Stimulated activated CD4-positive, alpha-beta T cell treated with anti-CD3 and anti-CD28 coated beads, TNF-alpha, amount 100 ng/mL, for 24 hours (primary cell): ENCODE measurements at regions not wholly inside any gene's neighbourhood (a gene's known extent, or its start where the extent isn't known, plus 50 kb on each side); places are given as distances from the start of the nearest gene placed in this dataset.
"Not testable (repeated sequence)": the region's sequence is repeated elsewhere in the genome, so short reads cannot be mapped to it uniquely, and the experiment has no call there.

Experiments used
- DNase-seq, 3 experiments: peaks; one replicate each; pipeline ENCODE4 v3.0.0-alpha.2; 2020; ENCODE audit warnings: low read depth in 3 of 3

DNA sequence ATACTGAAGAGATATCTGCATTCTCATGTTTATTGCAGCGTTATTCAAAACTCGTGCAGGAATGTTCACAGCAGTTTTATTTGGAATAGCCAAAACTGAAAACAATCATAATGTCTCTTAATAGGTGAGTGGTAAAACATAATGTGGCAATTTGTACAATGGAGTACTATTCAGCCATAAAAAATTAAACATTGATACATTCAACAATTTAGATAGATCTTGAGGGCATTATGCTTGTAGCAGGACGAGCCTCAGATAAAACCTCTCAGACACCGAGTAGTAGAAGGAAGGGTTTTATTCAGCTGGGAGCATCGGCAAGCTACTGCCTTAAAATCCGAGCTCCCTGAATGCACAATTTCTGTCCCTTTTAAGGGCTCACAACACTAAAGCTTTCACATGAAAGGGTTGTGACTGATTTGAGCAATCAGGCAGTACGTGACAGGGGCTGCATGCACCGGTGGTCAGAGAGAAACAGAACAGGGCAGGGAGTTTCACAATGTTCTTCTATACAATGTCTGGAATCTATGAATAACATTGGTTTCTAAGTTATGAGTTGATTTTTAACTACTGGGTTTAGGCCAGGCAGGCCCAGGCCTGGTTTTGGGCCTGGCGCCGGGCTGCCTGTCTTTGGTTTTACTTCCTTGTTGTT is 195.3 kb upstream of the PRSS16 start:
- not testable (repeated sequence) for DNase-seq

GRCh38 chr6:27052731-27053082 is 194.8 kb upstream of the PRSS16 start:
- no peak for DNase-seq

GRCh38 chr6:27053738-27054137 is 193.8 kb upstream of the PRSS16 start:
- no peak for DNase-seq

- no peak for DNase-seq
These were observed 190.9 kb upstream of the PRSS16 start for GRCh38 chr6:27056615-27057014.

DNA sequence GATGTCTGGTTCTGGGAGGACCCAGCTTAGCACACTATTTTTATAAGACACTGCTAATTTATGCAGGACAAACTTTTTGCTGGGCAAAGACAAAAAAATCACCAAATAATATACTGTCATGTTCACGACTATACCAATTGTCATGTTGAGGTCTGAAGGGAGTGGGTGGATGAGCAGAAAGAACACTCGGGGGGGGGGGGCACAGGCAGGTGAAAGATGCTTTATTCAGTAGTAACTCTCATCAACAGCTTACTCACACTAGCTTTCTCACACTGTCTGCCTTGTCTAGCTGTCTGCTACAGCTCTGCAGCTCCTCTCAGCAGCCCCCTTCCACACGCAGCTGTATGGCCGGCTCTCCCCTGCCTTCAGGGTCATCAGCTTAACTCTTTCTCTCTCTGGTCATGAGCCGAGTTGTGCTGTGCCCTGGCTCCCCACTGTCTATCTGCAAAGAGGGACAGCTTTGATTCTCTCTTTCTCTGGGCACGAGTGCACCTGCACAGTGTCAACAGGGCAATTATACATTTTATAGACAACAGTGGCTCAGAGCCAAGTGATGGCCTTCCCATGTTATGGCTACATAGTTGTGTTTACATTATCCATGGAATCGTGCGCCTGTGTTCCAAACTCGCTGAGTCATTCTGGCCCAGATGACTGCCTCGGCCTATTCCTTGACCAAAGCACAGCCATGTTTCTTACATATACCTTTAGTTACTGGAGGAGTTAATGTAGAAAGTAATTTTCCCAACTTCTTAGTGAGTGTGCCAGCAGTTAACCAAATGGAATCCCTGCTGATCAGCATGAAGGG is 187.7 kb upstream of the PRSS16 start:
- DNase-seq, result no peak

- no peak for DNase-seq
These were observed 186.1 kb upstream of the PRSS16 start for GRCh38 chr6:27061235-27061993.

- DNase-seq, result no peak
These were observed 184.7 kb upstream of the PRSS16 start for GRCh38 chr6:27062755-27063154.

DNA sequence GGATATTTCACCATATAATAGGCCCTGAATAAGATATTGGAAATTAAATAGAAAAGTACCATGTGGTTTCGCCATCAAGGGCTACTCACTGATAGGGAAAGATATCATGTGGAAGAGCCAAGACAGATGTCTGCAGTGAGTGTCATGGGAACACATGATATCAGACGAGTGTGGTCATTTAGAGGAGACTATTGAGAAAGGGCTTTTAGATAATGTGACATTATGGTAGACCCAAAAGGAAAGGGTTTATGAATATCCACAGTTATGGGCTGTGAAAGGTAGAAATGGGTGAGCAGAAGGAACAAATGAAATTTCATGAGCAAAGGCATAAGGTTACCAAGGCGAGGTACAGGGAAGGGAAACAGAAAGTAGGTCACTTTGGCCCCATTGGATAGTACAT is 182.3 kb upstream of the PRSS16 start:
- no peak for DNase-seq

- DNase-seq, result no peak
These were observed 181.1 kb upstream of the PRSS16 start for GRCh38 chr6:27066381-27066780.

DNA sequence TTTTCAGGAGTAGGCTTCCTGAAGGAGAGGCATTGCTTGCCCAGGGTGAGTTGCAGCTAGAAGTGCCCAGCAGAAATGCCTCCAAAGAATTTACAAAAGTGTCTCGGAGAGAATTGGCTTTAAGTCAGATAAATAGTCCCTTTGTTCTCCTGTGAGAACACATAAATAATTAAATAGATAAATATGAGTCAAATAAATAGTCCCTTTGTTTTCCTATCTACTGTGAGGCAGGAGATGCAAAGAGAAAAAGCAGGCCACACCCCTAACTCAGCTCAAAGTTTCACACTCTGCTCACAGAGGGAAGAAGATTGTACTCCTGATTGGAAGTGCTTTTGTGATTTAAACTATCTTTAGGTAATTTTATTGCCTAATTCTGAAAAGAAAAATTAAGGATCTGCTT is 180.7 kb upstream of the PRSS16 start:
- DNase-seq, result no peak

DNA sequence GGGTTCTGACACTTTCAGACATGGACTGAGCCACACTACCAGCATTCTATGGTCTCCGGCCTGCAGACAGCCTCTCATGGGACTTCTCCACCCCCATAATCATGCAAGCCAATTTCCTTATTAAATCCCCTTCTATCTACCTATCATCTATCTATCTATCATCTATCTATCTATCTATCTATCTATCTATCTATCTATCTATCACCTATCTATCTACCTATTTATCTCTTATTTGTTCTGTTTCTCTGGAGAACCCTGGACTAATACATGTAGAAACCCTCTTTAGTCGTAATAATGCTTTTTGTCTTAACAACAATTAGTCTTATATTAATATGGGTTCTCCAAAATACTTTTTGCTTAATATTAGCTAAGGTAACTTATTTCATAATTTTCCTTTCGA is 174.1 kb upstream of the PRSS16 start:
- DNase-seq, result no peak

DNA sequence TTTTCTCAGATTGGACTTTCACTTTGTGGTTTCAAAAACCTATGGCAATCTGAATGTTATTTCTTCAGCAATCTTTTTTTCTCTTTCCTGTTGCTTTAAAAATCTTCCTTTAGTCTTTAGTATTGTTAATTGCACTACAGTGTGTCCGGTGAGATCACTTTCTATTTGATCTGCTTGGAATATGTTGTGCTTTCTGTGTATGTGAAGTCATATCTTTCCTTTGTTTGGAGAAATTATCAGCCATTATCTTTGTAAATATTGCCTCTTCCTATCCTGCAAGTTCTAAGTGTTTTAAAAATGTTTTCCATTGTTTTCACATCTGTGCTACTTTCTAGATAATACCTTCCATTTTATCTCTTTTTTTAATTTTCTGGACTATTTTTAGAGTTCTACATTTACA is 171.4 kb upstream of the PRSS16 start:
- no peak for DNase-seq

DNA sequence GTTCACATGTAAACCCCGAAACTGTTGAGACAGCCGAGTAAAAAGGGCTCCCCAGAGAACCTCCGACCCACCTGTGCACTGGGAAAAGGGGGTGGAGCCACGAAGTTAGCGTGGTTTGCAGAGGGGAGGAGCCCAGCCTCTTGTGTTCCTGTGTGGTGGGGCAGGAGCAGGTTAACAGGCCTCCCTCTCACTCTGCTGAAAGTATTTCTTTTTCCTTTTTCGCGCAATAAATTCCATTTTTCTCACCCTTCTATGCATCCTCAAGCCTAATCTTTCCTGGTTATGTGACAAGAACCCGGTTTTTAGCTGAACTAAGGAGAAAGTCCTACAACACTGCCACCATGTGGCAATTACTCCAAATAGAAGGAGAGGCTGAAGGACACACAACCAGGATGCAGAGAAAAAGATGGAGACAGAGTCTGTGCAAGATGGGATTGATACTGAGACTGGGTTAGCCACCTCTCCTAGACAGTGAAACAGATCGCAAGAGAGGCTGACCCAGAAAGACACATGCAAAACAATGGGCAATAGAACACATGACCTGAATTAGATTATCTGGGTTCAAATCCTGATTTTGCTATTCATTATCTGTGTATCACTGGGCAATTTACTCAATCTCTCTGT is 168.7 kb upstream of the PRSS16 start:
- peak in 1 of 3 experiments; percentile 29 for DNase-seq

- DNase-seq, result no peak
These were observed 166.3 kb upstream of the PRSS16 start for GRCh38 chr6:27081188-27081587.

GRCh38 chr6:27081931-27082330 is 165.6 kb upstream of the PRSS16 start:
- DNase-seq, result no peak

GRCh38 chr6:27088068-27088467 is 159.4 kb upstream of the PRSS16 start:
- DNase-seq, result no peak

GRCh38 chr6:27091661-27092315 is 155.7 kb upstream of the PRSS16 start:
- peak in 2 of 3 experiments; percentile 8 to 52 for DNase-seq

- no peak for DNase-seq
These were observed 155.2 kb upstream of the PRSS16 start for GRCh38 chr6:27092316-27092692.

- DNase-seq, result no peak
These were observed 151.6 kb upstream of the PRSS16 start for GRCh38 chr6:27095914-27096313.

DNA sequence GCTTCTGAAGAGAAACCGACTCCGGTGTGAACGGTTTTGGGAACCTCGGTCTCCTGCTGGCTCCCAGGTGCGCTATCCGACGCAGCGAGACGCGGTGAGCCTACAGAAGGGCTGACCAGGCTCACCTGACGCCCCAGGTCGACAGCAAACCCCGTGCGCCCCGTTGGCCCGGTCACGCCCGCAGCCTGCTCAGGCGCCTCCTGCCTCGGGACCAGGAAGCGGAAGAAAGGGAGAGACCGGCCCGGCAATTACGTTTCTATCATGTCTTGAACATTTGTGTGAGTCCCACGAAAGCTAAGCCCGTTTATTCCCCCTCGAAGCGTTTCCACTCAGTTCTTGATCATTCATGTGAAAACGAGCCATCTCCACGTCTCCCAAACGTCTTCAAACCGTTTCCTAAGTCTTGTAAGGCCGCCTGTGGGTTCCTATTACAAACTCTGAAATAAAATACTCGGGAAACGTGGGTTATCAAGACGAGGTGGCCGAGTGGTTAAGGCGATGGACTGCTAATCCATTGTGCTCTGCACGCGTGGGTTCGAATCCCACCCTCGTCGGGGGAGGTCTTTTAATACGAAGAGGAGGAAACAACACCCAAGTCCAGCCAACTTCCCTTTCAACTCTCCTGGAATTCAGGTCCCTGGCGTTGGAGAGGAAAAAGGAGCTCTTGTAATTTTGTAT is 150.5 kb upstream of the PRSS16 start:
- peak in 2 of 3 experiments; percentile 35 to 62 for DNase-seq

DNA sequence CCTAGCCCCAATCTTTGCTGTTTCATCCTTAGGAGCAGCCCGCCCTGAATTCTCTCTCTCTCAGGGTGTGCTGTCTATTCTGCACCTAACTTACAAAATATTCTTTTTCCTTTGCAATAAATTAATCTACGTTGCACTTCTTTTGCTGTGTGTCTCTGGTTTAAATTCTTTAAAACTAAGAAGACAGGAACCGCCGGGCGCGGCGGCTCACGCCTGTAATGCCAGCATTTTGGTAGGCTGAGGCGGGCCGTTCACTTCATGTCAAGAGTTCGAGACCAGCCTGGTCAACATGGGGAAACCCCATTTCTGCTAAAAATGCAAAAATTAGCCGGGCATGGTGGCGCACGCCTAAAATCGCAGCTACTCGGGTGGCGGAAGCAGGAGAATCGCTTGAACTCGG is 148.5 kb upstream of the PRSS16 start:
- DNase-seq, result no peak
